ENCODE measurements at regions not wholly inside any gene's neighbourhood (a gene's known extent, or its start where the extent isn't known, plus 50 kb on each side); places are given as distances from the start of the nearest gene placed in this dataset.

- H3K79me2 ChIP-seq (ENCODE audit: insufficient read depth, low read depth) = no peaks in the 10 kb centered on the region
- no peak overlapping the region for H3K9ac ChIP-seq
- no peaks in the 10 kb centered on the region for H3K36me3 ChIP-seq (ENCODE audit: insufficient read depth)
- no peak overlapping the region for H3K4me2 ChIP-seq
- H3K27ac ChIP-seq = no peak overlapping the region
- no peak overlapping the region for H2AFZ ChIP-seq (ENCODE audit: low read depth)
- H3K4me1 ChIP-seq (ENCODE audit: low read depth, poor library complexity, severe bottlenecking) = no peaks in the 10 kb centered on the region
- TF ChIP-seq CTCF (conservative IDR thresholded peaks at IDR 0.05; ENCODE audit: low read depth, low read length) = no peak
- H4K20me1 ChIP-seq (ENCODE audit: insufficient read depth) = no peaks in the 10 kb centered on the region
- no peak overlapping the region for H3K4me3 ChIP-seq (IDR thresholded peaks at IDR 0.05; ENCODE audit: insufficient read depth, low read depth, low read length)
- H3K27me3 ChIP-seq (ENCODE audit: insufficient read depth, low read depth) = peaks cover 31% of the 10 kb centered on the region; the same call in 1 of the 2 replicates
These were observed 101.4 kb downstream of the ADRA2C start for GRCh38 chr4:3867403-3868100.

GRCh38 chr4:3868211-3869173 is 102.3 kb downstream of the ADRA2C start:
- Histone ChIP-seq H3K4me3 (IDR thresholded peaks at IDR 0.05; ENCODE audit: insufficient read depth, low read depth, low read length) (no peak overlapping the region), H3K9ac (no peak overlapping the region), H3K27me3 (ENCODE audit: insufficient read depth, low read depth) (peaks cover 26% of the 10 kb centered on the region; the same call in 1 of the 2 replicates), H3K36me3 (ENCODE audit: insufficient read depth) (no peaks in the 10 kb centered on the region), H3K27ac (no peak overlapping the region), H3K79me2 (ENCODE audit: insufficient read depth, low read depth) (no peaks in the 10 kb centered on the region), H2AFZ (ENCODE audit: low read depth) (no peak overlapping the region), H3K4me1 (ENCODE audit: low read depth, poor library complexity, severe bottlenecking) (no peaks in the 10 kb centered on the region), H4K20me1 (ENCODE audit: insufficient read depth) (no peaks in the 10 kb centered on the region), H3K4me2 (no peak overlapping the region)
- TF ChIP-seq CTCF (conservative IDR thresholded peaks at IDR 0.05; ENCODE audit: low read depth, low read length) = no peak

- H3K27me3 ChIP-seq (ENCODE audit: insufficient read depth, low read depth) = peaks cover 20% of the 10 kb centered on the region; the same call in 1 of the 2 replicates
- no peak overlapping the region for H3K4me2 ChIP-seq
- no peak overlapping the region for H2AFZ ChIP-seq (ENCODE audit: low read depth)
- no peak for TF ChIP-seq CTCF (conservative IDR thresholded peaks at IDR 0.05; ENCODE audit: low read depth, low read length)
- H3K9ac ChIP-seq = no peak overlapping the region
- no peak overlapping the region for H3K4me3 ChIP-seq (IDR thresholded peaks at IDR 0.05; ENCODE audit: insufficient read depth, low read depth, low read length)
- H4K20me1 ChIP-seq (ENCODE audit: insufficient read depth) = no peaks in the 10 kb centered on the region
- no peak overlapping the region for H3K27ac ChIP-seq
- no peaks in the 10 kb centered on the region for H3K4me1 ChIP-seq (ENCODE audit: low read depth, poor library complexity, severe bottlenecking)
- H3K36me3 ChIP-seq (ENCODE audit: insufficient read depth) = no peaks in the 10 kb centered on the region
- H3K79me2 ChIP-seq (ENCODE audit: insufficient read depth, low read depth) = no peaks in the 10 kb centered on the region
These were observed 103.0 kb downstream of the ADRA2C start for GRCh38 chr4:3869174-3869572.

- no peak for TF ChIP-seq CTCF (conservative IDR thresholded peaks at IDR 0.05; ENCODE audit: low read depth, low read length)
- Histone ChIP-seq H3K27me3 (ENCODE audit: insufficient read depth, low read depth) (peaks cover 14% of the 10 kb centered on the region; the same call in 1 of the 2 replicates), H4K20me1 (ENCODE audit: insufficient read depth) (no peaks in the 10 kb centered on the region), H3K36me3 (ENCODE audit: insufficient read depth) (no peaks in the 10 kb centered on the region), H3K4me3 (IDR thresholded peaks at IDR 0.05; ENCODE audit: insufficient read depth, low read depth, low read length) (no peak overlapping the region), H3K4me1 (ENCODE audit: low read depth, poor library complexity, severe bottlenecking) (no peaks in the 10 kb centered on the region), H3K9ac (no peak overlapping the region), H2AFZ (ENCODE audit: low read depth) (no peak overlapping the region), H3K27ac (no peak overlapping the region), H3K79me2 (ENCODE audit: insufficient read depth, low read depth) (no peaks in the 10 kb centered on the region), H3K4me2 (no peak overlapping the region)
These were observed 103.7 kb downstream of the ADRA2C start for GRCh38 chr4:3869661-3870566.

Data from KMS-11 (cell line).